Fibroblast of skin of scalp (primary cell): ENCODE measurements at regions not wholly inside any gene's neighbourhood (a gene's known extent, or its start where the extent isn't known, plus 50 kb on each side); places are given as distances from the start of the nearest gene placed in this dataset.

Experiments
- DNase-seq: peaks from one replicate; pipeline ENCODE4 v3.0.0-alpha.2; 2013

GRCh38 chr3:10766049-10766705 is 49.9 kb upstream of the SLC6A11 start:
- no peak for DNase-seq
